Hepatocyte (in vitro differentiated cells): ENCODE measurements at regions not wholly inside any gene's neighbourhood (a gene's known extent, or its start where the extent isn't known, plus 50 kb on each side); places are given as distances from the start of the nearest gene placed in this dataset.
A peak's percentile ranks its signal among the peaks of the same experiment; 100 is the strongest.

ENCODE experiments used
- EZH2 ChIP-seq: fragments of 200-600 bp; sonication (generic); IDR thresholded peaks from 2 replicates; pipeline ENCODE4 v1.6.1; 2016; ENCODE audit warnings: antibody characterized with exemption, mild to moderate bottlenecking, borderline replicate concordance
- EZH2phosphoT487 ChIP-seq: fragments of 200-600 bp; sonication (generic); IDR thresholded peaks from one replicate; pipeline ENCODE4 v1.6.1; 2018; ENCODE audit warnings: antibody characterized with exemption, mild to moderate bottlenecking, low read depth, moderate library complexity; ENCODE audit not compliant: unreplicated experiment, severe bottlenecking
- TF ChIP-seq, protein P1 (sequence below): fragments of 200-600 bp; sonication (generic); IDR thresholded peaks from 2 replicates; pipeline ENCODE4 v1.5.1; 2016; ENCODE audit warnings: antibody characterized with exemption, mild to moderate bottlenecking; ENCODE audit not compliant: poor library complexity

DNA sequence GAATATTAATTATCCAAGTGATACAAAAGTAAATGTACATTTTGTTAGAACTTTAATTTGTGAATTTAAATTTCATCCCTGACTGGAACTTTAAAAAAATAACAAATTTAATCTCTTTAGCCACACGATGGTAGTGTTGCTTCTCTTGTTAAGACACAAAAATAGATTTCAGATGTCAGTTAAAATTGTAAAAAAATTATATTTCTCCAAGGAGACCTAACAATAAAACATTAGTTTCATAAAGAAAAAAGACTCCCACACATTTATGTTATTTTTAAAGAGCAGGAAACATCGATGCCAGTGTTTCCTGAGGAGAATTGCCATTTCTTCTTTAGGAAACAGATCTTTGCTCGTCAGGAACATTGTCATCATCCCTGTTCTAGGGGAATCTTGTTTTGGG, 74.0 kb upstream of the DEPDC1 start:
- TF ChIP-seq, protein P1, sequence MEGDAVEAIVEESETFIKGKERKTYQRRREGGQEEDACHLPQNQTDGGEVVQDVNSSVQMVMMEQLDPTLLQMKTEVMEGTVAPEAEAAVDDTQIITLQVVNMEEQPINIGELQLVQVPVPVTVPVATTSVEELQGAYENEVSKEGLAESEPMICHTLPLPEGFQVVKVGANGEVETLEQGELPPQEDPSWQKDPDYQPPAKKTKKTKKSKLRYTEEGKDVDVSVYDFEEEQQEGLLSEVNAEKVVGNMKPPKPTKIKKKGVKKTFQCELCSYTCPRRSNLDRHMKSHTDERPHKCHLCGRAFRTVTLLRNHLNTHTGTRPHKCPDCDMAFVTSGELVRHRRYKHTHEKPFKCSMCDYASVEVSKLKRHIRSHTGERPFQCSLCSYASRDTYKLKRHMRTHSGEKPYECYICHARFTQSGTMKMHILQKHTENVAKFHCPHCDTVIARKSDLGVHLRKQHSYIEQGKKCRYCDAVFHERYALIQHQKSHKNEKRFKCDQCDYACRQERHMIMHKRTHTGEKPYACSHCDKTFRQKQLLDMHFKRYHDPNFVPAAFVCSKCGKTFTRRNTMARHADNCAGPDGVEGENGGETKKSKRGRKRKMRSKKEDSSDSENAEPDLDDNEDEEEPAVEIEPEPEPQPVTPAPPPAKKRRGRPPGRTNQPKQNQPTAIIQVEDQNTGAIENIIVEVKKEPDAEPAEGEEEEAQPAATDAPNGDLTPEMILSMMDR: peak; percentile 8
- no peak for TF ChIP-seq EZH2
- no peak for TF ChIP-seq EZH2phosphoT487
